NCI-H1105 treated with DMSO at 0.1 percent for 48 hours (cell line): ENCODE measurements at regions not wholly inside any gene's neighbourhood (a gene's known extent, or its start where the extent isn't known, plus 50 kb on each side); places are given as distances from the start of the nearest gene placed in this dataset.

Source experiments
- DNase-seq: peaks from one replicate; lab custom pipeline; 2025; lab: John Stamatoyannopoulos, UW

DNA sequence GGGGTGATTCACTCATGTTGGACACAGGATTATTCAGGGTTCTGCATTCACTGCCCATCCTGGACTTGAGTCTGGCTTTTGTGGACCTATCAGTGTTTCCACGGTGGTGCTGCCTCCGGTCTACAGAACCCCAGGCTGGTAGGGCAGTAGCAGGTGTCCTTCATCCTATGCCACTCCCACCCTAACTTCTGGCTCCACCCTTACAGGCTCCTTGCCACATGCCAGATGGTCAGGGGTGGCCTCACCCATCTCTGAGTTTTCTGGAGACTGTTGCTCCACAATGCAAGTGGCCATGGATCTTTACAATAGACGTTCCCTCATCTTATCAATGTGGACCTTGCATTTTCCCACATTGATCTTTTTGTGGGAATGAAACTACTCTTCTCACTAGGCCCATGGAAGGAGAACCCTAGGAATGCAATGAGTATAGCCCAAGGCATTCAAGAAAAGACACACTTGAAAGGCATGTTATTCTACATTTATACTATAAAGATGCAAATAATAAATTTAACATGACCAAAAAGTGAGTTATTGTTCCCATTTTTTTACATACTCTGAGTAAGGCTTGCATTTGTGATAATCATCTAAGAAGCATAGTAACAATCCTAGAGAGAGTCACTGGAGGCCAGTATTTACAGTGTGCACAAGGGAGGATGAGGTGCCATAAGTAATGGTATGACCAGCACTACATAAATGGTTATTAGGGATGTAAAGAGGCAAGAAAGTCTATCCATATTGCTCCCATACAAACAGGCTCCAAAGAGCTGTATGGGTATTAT lies 57.4 kb upstream of the ADO start:
- no peak for DNase-seq

DNA sequence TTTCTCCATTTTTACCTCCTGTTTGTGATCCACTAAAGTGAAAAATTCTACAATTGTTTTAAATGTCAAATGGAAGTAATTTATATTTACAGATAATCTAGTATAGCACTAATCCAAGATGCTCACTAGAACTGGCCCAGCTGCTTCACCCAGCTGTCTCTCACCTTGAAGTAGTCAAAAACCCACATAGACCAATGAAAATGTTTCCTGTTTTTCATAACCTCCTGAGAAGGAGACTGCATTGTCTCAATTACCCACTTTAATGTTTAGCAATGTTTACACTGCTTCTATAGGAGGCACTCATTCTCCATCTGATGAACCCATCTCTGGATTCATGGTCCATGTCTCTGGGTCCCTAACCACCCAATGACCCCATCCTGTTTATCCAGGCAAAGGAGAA lies 56.1 kb upstream of the ADO start:
- no peak for DNase-seq

DNA sequence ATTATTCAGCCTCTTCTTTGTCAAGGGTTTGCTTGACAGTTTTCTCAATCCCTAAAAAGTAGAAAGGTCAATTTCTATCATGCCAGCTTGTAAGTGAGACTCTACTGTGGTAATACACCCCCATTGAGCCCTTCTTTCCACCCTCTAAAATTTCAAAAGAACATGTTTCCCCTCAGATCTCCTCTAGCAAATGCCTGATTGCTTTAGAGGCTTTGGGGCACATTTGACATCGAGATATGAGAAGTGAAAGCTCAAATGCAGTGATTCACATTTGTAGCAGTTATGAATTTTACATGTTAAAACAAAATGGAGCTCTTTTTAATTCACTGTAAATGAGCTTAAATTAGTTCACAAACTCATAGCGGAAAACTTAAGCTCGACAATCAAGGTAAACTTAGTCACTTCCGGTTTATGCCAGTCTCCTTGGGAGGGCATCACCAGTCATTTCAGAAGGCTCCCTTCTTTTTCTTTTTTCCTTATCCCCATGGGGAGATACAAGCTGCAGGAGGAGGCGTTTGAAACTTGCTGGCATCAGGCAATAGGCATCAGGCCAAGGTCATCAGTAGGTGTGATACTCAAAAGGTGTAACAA lies 55.3 kb upstream of the ADO start:
- no peak for DNase-seq
